Testis (tissue), 2 donors: ENCODE measurements at regions not wholly inside any gene's neighbourhood (a gene's known extent, or its start where the extent isn't known, plus 50 kb on each side); places are given as distances from the start of the nearest gene placed in this dataset.

Experiments used
- DNase-seq: peaks from one replicate; pipeline ENCODE4 v3.0.0-alpha.2; 2019
- H3K27ac ChIP-seq, 2 donors: fragments of 200-600 bp; sonication (generic); one replicate each; pipeline ENCODE4 v1.5.1; 2019
- H3K27me3 ChIP-seq: fragments of 200-600 bp; sonication (generic); one replicate; pipeline ENCODE4 v1.5.1; 2019
- H3K36me3 ChIP-seq: fragments of 200-600 bp; sonication (generic); one replicate; pipeline ENCODE4 v1.5.1; 2017; ENCODE audit warnings: low read depth; ENCODE audit errors: missing control alignments
- H3K4me1 ChIP-seq: fragments of 200-600 bp; sonication (generic); one replicate; pipeline ENCODE4 v1.5.1; 2019
- H3K4me3 ChIP-seq, 2 donors: fragments of 200-600 bp; sonication (generic); one replicate each; pipeline ENCODE4 v1.5.1; 2017 to 2019
- H3K9me3 ChIP-seq: fragments of 200-600 bp; sonication (generic); one replicate; pipeline ENCODE4 v1.5.1; 2017
- CTCF ChIP-seq, 3 experiments: fragments of 450-650 bp in 2 of 3; fragments of 200-600 bp in 1 of 3; sonication (generic) in 1 of 3; IDR thresholded peaks; one replicate each; pipeline ENCODE4 v1.5.1; 2016 to 2019; ENCODE audit warnings: antibody characterized with exemption in 3 of 3, mild to moderate bottlenecking in 2 of 3, moderate library complexity in 1 of 3
- POLR2A ChIP-seq: fragments of 450-650 bp; IDR thresholded peaks from one replicate; pipeline ENCODE4 v1.6.1; 2017; ENCODE audit warnings: antibody characterized with exemption, mild to moderate bottlenecking, moderate library complexity
- WGBS, 2 donors: methylation state at CpG; one replicate each; pipeline ENCODE4 v1.1.5; 2018; 5-methylcytosine and 5-hydroxymethylcytosine counted together
- intact Hi-C: fragments of 100-400 bp; cut with DNase I; formaldehyde crosslinking; loops from one replicate; pipeline ENCODE4 v1.15.1; 2023; ENCODE audit warnings: low total_unique reads

- WGBS, 2 donors: 93 to 95% methylated on average over 8 of the region's 8 CpGs
- no peak overlapping the region for H3K4me3 ChIP-seq
- no peaks in the 10 kb centered on the region for H3K36me3 ChIP-seq
- H3K9me3 ChIP-seq: no peaks in the 10 kb centered on the region
- intact Hi-C loops: no loop called here
- no peak for DNase-seq
- no peaks in the 10 kb centered on the region for H3K27me3 ChIP-seq
- H3K4me1 ChIP-seq: no peaks in the 10 kb centered on the region
- TF ChIP-seq CTCF (IDR thresholded peaks at IDR 0.05) (no peak), POLR2A (no peak)
- H3K27ac ChIP-seq: no peak overlapping the region
Measured at GRCh38 chr15:39396979-39397615, 183.8 kb upstream of the THBS1 start.

- Histone ChIP-seq H3K36me3 (no peaks in the 10 kb centered on the region), H3K4me1 (no peaks in the 10 kb centered on the region), H3K9me3 (no peaks in the 10 kb centered on the region), H3K27ac (no peak overlapping the region), H3K4me3 (no peak overlapping the region), H3K27me3 (no peaks in the 10 kb centered on the region)
- 96 to 98% methylated on average over 3 of the region's 3 CpGs for WGBS, 2 donors
- intact Hi-C loops: no loop called here
- no peak for DNase-seq
- TF ChIP-seq POLR2A: no peak
- TF ChIP-seq CTCF (IDR thresholded peaks at IDR 0.05): no peak
Measured at GRCh38 chr15:39397883-39398282, 183.0 kb upstream of the THBS1 start.

- H3K27me3 ChIP-seq: no peaks in the 10 kb centered on the region
- H3K4me3 ChIP-seq: no peak overlapping the region
- intact Hi-C loops: no loop called here
- H3K27ac ChIP-seq: no peak overlapping the region
- TF ChIP-seq CTCF (IDR thresholded peaks at IDR 0.05): no peak
- TF ChIP-seq POLR2A: no peak
- no peaks in the 10 kb centered on the region for H3K4me1 ChIP-seq
- 97 to 100% methylated on average over 2 of the region's 2 CpGs for WGBS, 2 donors
- H3K9me3 ChIP-seq: no peaks in the 10 kb centered on the region
- no peak for DNase-seq
- no peaks in the 10 kb centered on the region for H3K36me3 ChIP-seq
Measured at GRCh38 chr15:39399600-39399999, 181.3 kb upstream of the THBS1 start.

GRCh38 chr15:39400002-39400401, 180.9 kb upstream of the THBS1 start:
- Histone ChIP-seq H3K36me3 (no peaks in the 10 kb centered on the region), H3K4me1 (no peaks in the 10 kb centered on the region), H3K27ac (no peak overlapping the region), H3K27me3 (no peaks in the 10 kb centered on the region), H3K9me3 (no peaks in the 10 kb centered on the region), H3K4me3 (no peak overlapping the region)
- TF ChIP-seq CTCF (IDR thresholded peaks at IDR 0.05) (no peak), POLR2A (no peak)
- intact Hi-C loops: no loop called here
- WGBS, 2 donors: 91 to 100% methylated on average over 1 of the region's 1 CpG
- no peak for DNase-seq

- TF ChIP-seq CTCF (IDR thresholded peaks at IDR 0.05): no peak
- TF ChIP-seq POLR2A: no peak
Measured at GRCh38 chr15:39400821-39401550, 179.9 kb upstream of the THBS1 start.

More at GRCh38 chr15:39400821-39401550, 179.9 kb upstream of the THBS1 start:
- Histone ChIP-seq H3K36me3 (no peaks in the 10 kb centered on the region), H3K4me1 (no peaks in the 10 kb centered on the region), H3K27me3 (no peaks in the 10 kb centered on the region), H3K9me3 (no peaks in the 10 kb centered on the region), H3K27ac (no peak overlapping the region), H3K4me3 (no peak overlapping the region)
- peak; percentile 23 for DNase-seq
- intact Hi-C loops: no loop called here
- 52 to 54% methylated on average over 7 of the region's 7 CpGs for WGBS, 2 donors
